ENCODE measurements at regions not wholly inside any gene's neighbourhood (a gene's known extent, or its start where the extent isn't known, plus 50 kb on each side); places are given as distances from the start of the nearest gene placed in this dataset.

- TF ChIP-seq EZH2 (IDR thresholded peaks at IDR 0.05) (no peak), CTCF (IDR thresholded peaks at IDR 0.05) (no peak), EZH2phosphoT487 (IDR thresholded peaks at IDR 0.05) (no peak)
These were observed 728.1 kb upstream of the SOX11 start for GRCh38 chr2:4964001-4964540.

Data from neural progenitor cell (in vitro differentiated cells).